ENCODE measurements at regions not wholly inside any gene's neighbourhood (a gene's known extent, or its start where the extent isn't known, plus 50 kb on each side); places are given as distances from the start of the nearest gene placed in this dataset.

- TF ChIP-seq CTCF (IDR thresholded peaks at IDR 0.05; ENCODE audit: poor library complexity) (no peak), EZH2 (IDR thresholded peaks at IDR 0.05; ENCODE audit: borderline replicate concordance) (no peak)
These were observed 565.7 kb downstream of the SLC4A3 start for GRCh38 chr2:220192994-220193753.

Measured in hepatocyte (in vitro differentiated cells).